Central memory CD8-positive, alpha-beta T cell (primary cell): ENCODE measurements at regions not wholly inside any gene's neighbourhood (a gene's known extent, or its start where the extent isn't known, plus 50 kb on each side); places are given as distances from the start of the nearest gene placed in this dataset.

Source experiments
- ATAC-seq: fragments of 150-1000 bp; cut with Tn5 transposase; replicated peaks from 2 replicates; pipeline ENCODE4 v1.10.0; 2022; ENCODE audit warnings: mild to moderate bottlenecking, moderate FRiP score, moderate number of reproducible peaks; ENCODE audit not compliant: poor library complexity, severe bottlenecking; ENCODE audit errors: extremely low read depth
- DNase-seq, 2 donors: peaks; one replicate each; pipeline ENCODE4 v3.0.0; 2021; ENCODE audit warnings: low spot score in 2 of 2
- H3K27ac Mint-ChIP-seq: one replicate; pipeline ENCODE4 v1.8.0; 2022; ENCODE audit warnings: low read depth, mild to moderate bottlenecking, moderate library complexity, mixed read lengths
- H3K27me3 Mint-ChIP-seq: one replicate; pipeline ENCODE4 v1.8.0; 2022; ENCODE audit warnings: mixed read lengths
- H3K36me3 Mint-ChIP-seq: one replicate; pipeline ENCODE4 v1.8.0; 2022; ENCODE audit warnings: mild to moderate bottlenecking, moderate library complexity, mixed read lengths; ENCODE audit not compliant: insufficient read depth
- H3K4me1 Mint-ChIP-seq: one replicate; pipeline ENCODE4 v1.8.0; 2022; ENCODE audit warnings: mixed read lengths
- H3K4me3 Mint-ChIP-seq: one replicate; pipeline ENCODE4 v1.8.0; 2022; ENCODE audit warnings: mild to moderate bottlenecking, moderate library complexity, mixed read lengths
- H3K9me3 Mint-ChIP-seq: one replicate; pipeline ENCODE4 v1.8.0; 2022; ENCODE audit warnings: mixed read lengths

GRCh38 chr3:43187836-43188479 is 82.1 kb upstream of the POMGNT2 start:
- H3K4me3 Mint-ChIP-seq = no peak overlapping the region
- no peaks in the 10 kb centered on the region for H3K9me3 Mint-ChIP-seq
- H3K36me3 Mint-ChIP-seq = no peaks in the 10 kb centered on the region
- no peak for ATAC-seq
- H3K4me1 Mint-ChIP-seq = peaks cover 26% of the 10 kb centered on the region
- H3K27ac Mint-ChIP-seq = no peak overlapping the region
- no peak for DNase-seq
- no peaks in the 10 kb centered on the region for H3K27me3 Mint-ChIP-seq

- H3K4me1 Mint-ChIP-seq = peaks cover 30% of the 10 kb centered on the region
- H3K27ac Mint-ChIP-seq = no peak overlapping the region
- ATAC-seq = no peak
- H3K9me3 Mint-ChIP-seq = no peaks in the 10 kb centered on the region
- peaks cover 5% of the 10 kb centered on the region for H3K36me3 Mint-ChIP-seq
- no peak for DNase-seq
- no peak overlapping the region for H3K4me3 Mint-ChIP-seq
- H3K27me3 Mint-ChIP-seq = no peaks in the 10 kb centered on the region
Measured at GRCh38 chr3:43185983-43186314, 80.1 kb upstream of the POMGNT2 start.

- peaks cover 6% of the 10 kb centered on the region for H3K36me3 Mint-ChIP-seq
- H3K4me1 Mint-ChIP-seq = peaks cover 32% of the 10 kb centered on the region
- ATAC-seq (no peak), DNase-seq (no peak)
- no peaks in the 10 kb centered on the region for H3K27me3 Mint-ChIP-seq
- no peaks in the 10 kb centered on the region for H3K9me3 Mint-ChIP-seq
- H3K4me3 Mint-ChIP-seq = no peak overlapping the region
- H3K27ac Mint-ChIP-seq = no peak overlapping the region
Measured at GRCh38 chr3:43185274-43185982, 79.5 kb upstream of the POMGNT2 start.

GRCh38 chr3:43183456-43183855 is 77.6 kb upstream of the POMGNT2 start:
- H3K27ac Mint-ChIP-seq = no peak overlapping the region
- H3K27me3 Mint-ChIP-seq = no peaks in the 10 kb centered on the region
- H3K4me1 Mint-ChIP-seq = peaks cover 47% of the 10 kb centered on the region
- no peak for DNase-seq
- H3K9me3 Mint-ChIP-seq = no peaks in the 10 kb centered on the region
- H3K36me3 Mint-ChIP-seq = peaks cover 10% of the 10 kb centered on the region
- ATAC-seq = no peak
- H3K4me3 Mint-ChIP-seq = no peak overlapping the region

GRCh38 chr3:43181202-43181821 is 75.4 kb upstream of the POMGNT2 start:
- Mint-ChIP-seq H3K9me3 (no peaks in the 10 kb centered on the region), H3K4me3 (peak overlapping the region; percentile 60), H3K4me1 (peaks cover 57% of the 10 kb centered on the region), H3K27ac (peak overlapping the region; percentile 79), H3K36me3 (peaks cover 10% of the 10 kb centered on the region), H3K27me3 (no peaks in the 10 kb centered on the region)
- DNase-seq (peak in 1 of 2 donors; percentile 40), ATAC-seq (peak; percentile 65)

- Mint-ChIP-seq H3K4me1 (peaks cover 58% of the 10 kb centered on the region), H3K9me3 (no peaks in the 10 kb centered on the region), H3K27me3 (no peaks in the 10 kb centered on the region), H3K4me3 (peak overlapping the region; percentile 60), H3K27ac (peak overlapping the region; percentile 79), H3K36me3 (peaks cover 10% of the 10 kb centered on the region)
- ATAC-seq (no peak), DNase-seq (no peak)
Measured at GRCh38 chr3:43180694-43181093, 74.8 kb upstream of the POMGNT2 start.

GRCh38 chr3:43180027-43180426 is 74.1 kb upstream of the POMGNT2 start:
- peaks cover 58% of the 10 kb centered on the region for H3K4me1 Mint-ChIP-seq
- no peaks in the 10 kb centered on the region for H3K27me3 Mint-ChIP-seq
- DNase-seq = peak in 1 of 2 donors; percentile 23
- H3K9me3 Mint-ChIP-seq = no peaks in the 10 kb centered on the region
- H3K36me3 Mint-ChIP-seq = peaks cover 10% of the 10 kb centered on the region
- peak; percentile 92 for ATAC-seq
- peak overlapping the region; percentile 60 for H3K4me3 Mint-ChIP-seq
- H3K27ac Mint-ChIP-seq = peak overlapping the region; percentile 81

- Mint-ChIP-seq H3K27me3 (no peaks in the 10 kb centered on the region), H3K27ac (peak overlapping the region; percentile 81), H3K9me3 (peaks cover 5% of the 10 kb centered on the region), H3K36me3 (peaks cover 10% of the 10 kb centered on the region), H3K4me3 (peak overlapping the region; percentile 60), H3K4me1 (peaks cover 54% of the 10 kb centered on the region)
- DNase-seq (no peak), ATAC-seq (no peak)
Measured at GRCh38 chr3:43178891-43179366, 73.0 kb upstream of the POMGNT2 start.

- Mint-ChIP-seq H3K27me3 (no peaks in the 10 kb centered on the region), H3K36me3 (peaks cover 10% of the 10 kb centered on the region), H3K4me3 (no peak overlapping the region), H3K27ac (no peak overlapping the region), H3K4me1 (peaks cover 44% of the 10 kb centered on the region), H3K9me3 (peaks cover 14% of the 10 kb centered on the region)
- DNase-seq = no peak
- no peak for ATAC-seq
Measured at GRCh38 chr3:43177085-43177484, 71.2 kb upstream of the POMGNT2 start.

GRCh38 chr3:43176666-43177065 is 70.8 kb upstream of the POMGNT2 start:
- H3K4me1 Mint-ChIP-seq = peaks cover 42% of the 10 kb centered on the region
- peak overlapping the region; percentile 76 for H3K27ac Mint-ChIP-seq
- H3K9me3 Mint-ChIP-seq = peaks cover 14% of the 10 kb centered on the region
- no peaks in the 10 kb centered on the region for H3K27me3 Mint-ChIP-seq
- DNase-seq = no peak
- ATAC-seq = no peak
- no peak overlapping the region for H3K4me3 Mint-ChIP-seq
- peaks cover 10% of the 10 kb centered on the region for H3K36me3 Mint-ChIP-seq

- DNase-seq = no peak
- Mint-ChIP-seq H3K27me3 (no peaks in the 10 kb centered on the region), H3K4me1 (peaks cover 31% of the 10 kb centered on the region), H3K36me3 (peaks cover 4% of the 10 kb centered on the region), H3K4me3 (no peak overlapping the region), H3K27ac (peak overlapping the region; percentile 76), H3K9me3 (peaks cover 14% of the 10 kb centered on the region)
- no peak for ATAC-seq
Measured at GRCh38 chr3:43175541-43175940, 69.7 kb upstream of the POMGNT2 start.

- peaks cover 16% of the 10 kb centered on the region for H3K4me1 Mint-ChIP-seq
- no peaks in the 10 kb centered on the region for H3K27me3 Mint-ChIP-seq
- no peak for ATAC-seq
- H3K4me3 Mint-ChIP-seq = no peak overlapping the region
- peaks cover 14% of the 10 kb centered on the region for H3K9me3 Mint-ChIP-seq
- DNase-seq = no peak
- H3K27ac Mint-ChIP-seq = no peak overlapping the region
- H3K36me3 Mint-ChIP-seq = no peaks in the 10 kb centered on the region
Measured at GRCh38 chr3:43173949-43174348, 68.1 kb upstream of the POMGNT2 start.

- Mint-ChIP-seq H3K4me3 (no peak overlapping the region), H3K4me1 (peaks cover 5% of the 10 kb centered on the region), H3K36me3 (no peaks in the 10 kb centered on the region), H3K27me3 (no peaks in the 10 kb centered on the region), H3K9me3 (peaks cover 14% of the 10 kb centered on the region), H3K27ac (no peak overlapping the region)
- ATAC-seq = no peak
- DNase-seq = no peak
Measured at GRCh38 chr3:43171748-43172147, 65.9 kb upstream of the POMGNT2 start.
